OCI-LY3 (cell line): ENCODE measurements at regions not wholly inside any gene's neighbourhood (a gene's known extent, or its start where the extent isn't known, plus 50 kb on each side); places are given as distances from the start of the nearest gene placed in this dataset.

Experiments used
- H2AFZ ChIP-seq: fragments of 200-600, 300-600 bp; shearing (Covaris generic); 2 replicates; pipeline ENCODE4 v1.6.0; 2014; ENCODE audit warnings: antibody characterized with exemption, low read depth, low read length
- H3K27ac ChIP-seq: fragments of 200-600, 300-600 bp; sonication (generic); 2 replicates; pipeline ENCODE4 v1.5.1; 2014; ENCODE audit warnings: mild to moderate bottlenecking, low read length, moderate library complexity, mixed read lengths
- H3K27me3 ChIP-seq: fragments of 200-600, 300-600 bp; sonication (generic); 2 replicates; pipeline ENCODE4 v1.6.1; 2014; ENCODE audit warnings: low read depth, low read length, mixed read lengths
- H3K36me3 ChIP-seq: fragments of 200-600, 300-600 bp; sonication (generic); replicated peaks from 2 replicates; pipeline ENCODE3; 2014; ENCODE audit warnings: low read depth, low read length, mixed read lengths
- H3K4me1 ChIP-seq: fragments of 300-600, 200-600 bp; sonication (generic); 2 replicates; pipeline ENCODE4 v1.6.1; 2014; ENCODE audit warnings: low read length, mixed read lengths
- H3K4me2 ChIP-seq: fragments of 200-600, 300-600 bp; sonication (generic); 2 replicates; pipeline ENCODE4 v1.6.1; 2014; ENCODE audit warnings: low read length, mixed read lengths
- H3K4me3 ChIP-seq: fragments of 300-600, 200-600 bp; sonication (generic); 2 replicates; pipeline ENCODE4 v1.5.1; 2014; ENCODE audit warnings: antibody characterized with exemption, mild to moderate bottlenecking, low read length, moderate library complexity
- H3K79me2 ChIP-seq: fragments of 300-600, 200-600 bp; shearing (Covaris generic); 2 replicates; pipeline ENCODE4 v1.6.1; 2014; ENCODE audit warnings: mild to moderate bottlenecking, low read length, mixed read lengths
- H3K9ac ChIP-seq: fragments of 300-600, 200-600 bp; shearing (Covaris generic); 2 replicates; pipeline ENCODE4 v1.6.0; 2014; ENCODE audit warnings: mild to moderate bottlenecking, low read length, moderate library complexity
- H3K9me3 ChIP-seq: fragments of 200-600, 300-600 bp; shearing (Covaris generic); 2 replicates; pipeline ENCODE4 v1.6.1; 2014; ENCODE audit warnings: low read length, mixed read lengths; ENCODE audit not compliant: insufficient read depth
- H4K20me1 ChIP-seq: fragments of 200-600, 300-600 bp; sonication (generic); 2 replicates; pipeline ENCODE4 v1.6.1; 2016; ENCODE audit warnings: low read length, mixed read lengths; ENCODE audit not compliant: insufficient read depth
- EZH2phosphoT487 ChIP-seq: fragments of 200-600 bp; shearing (Covaris generic); IDR thresholded peaks from 2 replicates; pipeline ENCODE4 v1.6.1; 2018; ENCODE audit warnings: antibody characterized with exemption, mixed run types, low read depth
- TF ChIP-seq, protein P1 (sequence below): fragments of 200-600, 300-600 bp; sonication (generic); IDR thresholded peaks from 2 replicates; pipeline ENCODE4 v1.5.1; 2014; ENCODE audit warnings: antibody characterized with exemption, low read length, low read depth

- Histone ChIP-seq H3K27ac (no peak overlapping the region), H3K9me3 (0 out of 2 replicates have a peak, but pooled peaks cover 4% of the 10 kb centered on the region), H3K36me3 (no peaks in the 10 kb centered on the region), H2AFZ (peak overlapping the region; percentile 86), H4K20me1 (no peaks in the 10 kb centered on the region), H3K27me3 (no peaks in the 10 kb centered on the region), H3K4me3 (peak overlapping the region; percentile 44; the same call in 1 of the 2 replicates), H3K9ac (peak overlapping the region; percentile 7; the same call in 1 of the 2 replicates), H3K4me1 (peaks cover 11% of the 10 kb centered on the region), H3K79me2 (no peaks in the 10 kb centered on the region), H3K4me2 (peak overlapping the region; percentile 56)
- TF ChIP-seq EZH2phosphoT487 = no peak
- TF ChIP-seq, protein P1, sequence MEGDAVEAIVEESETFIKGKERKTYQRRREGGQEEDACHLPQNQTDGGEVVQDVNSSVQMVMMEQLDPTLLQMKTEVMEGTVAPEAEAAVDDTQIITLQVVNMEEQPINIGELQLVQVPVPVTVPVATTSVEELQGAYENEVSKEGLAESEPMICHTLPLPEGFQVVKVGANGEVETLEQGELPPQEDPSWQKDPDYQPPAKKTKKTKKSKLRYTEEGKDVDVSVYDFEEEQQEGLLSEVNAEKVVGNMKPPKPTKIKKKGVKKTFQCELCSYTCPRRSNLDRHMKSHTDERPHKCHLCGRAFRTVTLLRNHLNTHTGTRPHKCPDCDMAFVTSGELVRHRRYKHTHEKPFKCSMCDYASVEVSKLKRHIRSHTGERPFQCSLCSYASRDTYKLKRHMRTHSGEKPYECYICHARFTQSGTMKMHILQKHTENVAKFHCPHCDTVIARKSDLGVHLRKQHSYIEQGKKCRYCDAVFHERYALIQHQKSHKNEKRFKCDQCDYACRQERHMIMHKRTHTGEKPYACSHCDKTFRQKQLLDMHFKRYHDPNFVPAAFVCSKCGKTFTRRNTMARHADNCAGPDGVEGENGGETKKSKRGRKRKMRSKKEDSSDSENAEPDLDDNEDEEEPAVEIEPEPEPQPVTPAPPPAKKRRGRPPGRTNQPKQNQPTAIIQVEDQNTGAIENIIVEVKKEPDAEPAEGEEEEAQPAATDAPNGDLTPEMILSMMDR = no peak
Observed at GRCh38 chr1:244273845-244274619, 177.7 kb downstream of the ADSS2 start.

DNA sequence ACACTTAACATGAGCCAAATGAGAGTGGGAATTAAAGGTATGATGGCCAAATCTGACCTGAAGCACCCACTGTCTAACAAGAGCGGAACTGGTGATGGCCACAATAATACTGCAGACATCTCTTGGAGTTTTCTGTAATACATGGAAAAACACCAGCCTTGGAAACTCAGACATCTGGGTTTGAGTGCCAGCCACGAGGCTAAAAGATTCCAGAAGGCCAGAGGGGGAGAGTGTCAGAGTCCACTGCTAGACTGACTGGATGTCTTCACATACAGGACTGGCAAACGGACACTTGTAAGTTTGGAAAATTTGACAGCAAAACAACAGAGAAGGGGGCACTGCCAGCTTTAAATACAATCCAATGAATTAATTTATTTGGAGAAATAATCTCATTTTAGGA, 175.1 kb downstream of the ADSS2 start:
- Histone ChIP-seq H3K36me3 (no peaks in the 10 kb centered on the region), H3K9me3 (no peaks in the 10 kb centered on the region), H3K4me3 (no peak overlapping the region), H3K27me3 (no peaks in the 10 kb centered on the region), H3K9ac (no peak overlapping the region), H3K79me2 (no peaks in the 10 kb centered on the region), H3K27ac (no peak overlapping the region), H3K4me1 (peaks cover 11% of the 10 kb centered on the region), H4K20me1 (no peaks in the 10 kb centered on the region), H2AFZ (no peak overlapping the region), H3K4me2 (no peak overlapping the region)
- TF ChIP-seq EZH2phosphoT487 = no peak
- TF ChIP-seq, protein P1 = no peak

DNA sequence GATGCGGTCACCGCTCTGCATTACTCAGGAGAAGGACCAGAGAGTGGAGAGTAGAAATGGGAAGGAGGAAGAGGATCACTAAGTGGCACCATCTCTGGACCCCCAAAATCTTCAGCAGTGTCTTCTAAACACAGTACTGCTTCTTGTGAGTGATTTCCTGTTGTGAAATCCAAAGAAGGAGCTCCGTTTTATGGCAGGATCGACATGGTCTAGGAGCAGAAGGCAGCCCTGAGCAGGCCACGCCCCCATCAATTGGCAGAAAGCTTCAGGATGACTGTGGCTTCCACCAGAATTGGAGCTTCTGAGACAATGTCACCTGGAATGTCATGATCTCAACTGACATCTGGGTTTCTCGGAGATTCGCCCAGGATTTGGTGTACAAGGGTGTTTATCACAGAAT, 171.5 kb downstream of the ADSS2 start:
- H2AFZ ChIP-seq = no peak overlapping the region
- H3K27ac ChIP-seq = no peak overlapping the region
- no peaks in the 10 kb centered on the region for H3K9me3 ChIP-seq
- no peak overlapping the region for H3K4me3 ChIP-seq
- H3K79me2 ChIP-seq = no peaks in the 10 kb centered on the region
- TF ChIP-seq, protein P1 = no peak
- TF ChIP-seq EZH2phosphoT487 = no peak
- no peaks in the 10 kb centered on the region for H3K27me3 ChIP-seq
- H3K4me1 ChIP-seq = peaks cover 7% of the 10 kb centered on the region
- H3K36me3 ChIP-seq = no peaks in the 10 kb centered on the region
- H3K9ac ChIP-seq = no peak overlapping the region
- no peak overlapping the region for H3K4me2 ChIP-seq
- no peaks in the 10 kb centered on the region for H4K20me1 ChIP-seq

DNA sequence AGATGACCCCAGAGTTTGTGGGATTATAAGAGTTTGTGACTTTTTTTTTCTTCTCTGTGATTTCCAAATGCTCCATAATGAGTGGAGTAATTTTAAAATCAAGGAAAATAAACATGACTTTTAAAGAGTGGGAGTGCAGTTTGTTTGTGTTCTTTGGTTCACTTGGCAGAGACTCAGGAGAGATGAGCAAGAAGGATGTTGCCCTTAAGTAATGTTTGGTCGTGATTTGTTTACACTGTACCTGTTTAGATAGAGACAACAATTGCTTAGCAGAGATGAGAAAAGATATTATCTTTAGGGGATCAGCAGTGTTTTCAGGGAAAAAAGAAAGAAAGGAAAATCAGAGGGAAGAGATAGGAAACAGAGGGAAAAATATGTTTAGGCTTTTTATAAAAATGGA, 170.8 kb downstream of the ADSS2 start:
- Histone ChIP-seq H3K79me2 (no peaks in the 10 kb centered on the region), H3K9me3 (no peaks in the 10 kb centered on the region), H3K27me3 (no peaks in the 10 kb centered on the region), H3K4me3 (no peak overlapping the region), H3K4me1 (peaks cover 7% of the 10 kb centered on the region), H3K9ac (no peak overlapping the region), H4K20me1 (no peaks in the 10 kb centered on the region), H2AFZ (no peak overlapping the region), H3K36me3 (no peaks in the 10 kb centered on the region), H3K27ac (no peak overlapping the region), H3K4me2 (no peak overlapping the region)
- TF ChIP-seq, protein P1 = no peak
- no peak for TF ChIP-seq EZH2phosphoT487
